ENCODE measurements at regions not wholly inside any gene's neighbourhood (a gene's known extent, or its start where the extent isn't known, plus 50 kb on each side); places are given as distances from the start of the nearest gene placed in this dataset.

- Histone ChIP-seq H3K27ac (ENCODE audit: low read length) (no peak overlapping the region), H3K27me3 (ENCODE audit: control insufficient read depth, insufficient read depth, low read length) (no peaks in the 10 kb centered on the region), H3K9me3 (ENCODE audit: control insufficient read depth, insufficient read depth, low read depth, low read length) (no peaks in the 10 kb centered on the region), H3K4me1 (ENCODE audit: control insufficient read depth, insufficient read depth, low read length) (no peaks in the 10 kb centered on the region), H3K4me3 (ENCODE audit: low read depth in 2 of 2, low read length in 2 of 2) (no peak overlapping the region), H3K36me3 (ENCODE audit: control insufficient read depth, insufficient read depth, low read length) (no peaks in the 10 kb centered on the region)
- intact Hi-C loops (cut with micrococcal nuclease; ENCODE audit: unreplicated experiment) (no loop called here), in situ Hi-C loops (cut with HindIII; ENCODE audit: low pct_unique_long_range_greater_than_20kb, low sequenced_read_pairs) (no loop called here)
- BruUV-seq (replicated peaks): no TSS peak
- ChIA-PET CTCF (no interaction called here), POLR2A (no interaction called here)
- DNase-seq (ENCODE audit: low read depth, low spot score): no peak
- ATAC-seq: no peak
- TF ChIP-seq SIN3A (IDR thresholded peaks at IDR 0.05; ENCODE audit: borderline replicate concordance, insufficient read depth, low read depth, low read length) (no peak), POLR2AphosphoS5 (IDR thresholded peaks at IDR 0.05; ENCODE audit: low read depth, low read length) (no peak), CTCF (IDR thresholded peaks at IDR 0.05) (no peak), TCF7L2 (IDR thresholded peaks at IDR 0.05; ENCODE audit: low read depth, low read length) (no peak), REST (IDR thresholded peaks at IDR 0.05; ENCODE audit: insufficient read depth in 1 of 2, low read depth in 2 of 2, low read length in 1 of 2) (no peak)
Observed at GRCh38 chr12:76249501-76249900, 98.7 kb downstream of the BBS10 start.

GRCh38 chr12:76247992-76248391 is 100.2 kb downstream of the BBS10 start:
- intact Hi-C loops (cut with micrococcal nuclease; ENCODE audit: unreplicated experiment): no loop called here
- POLR2A ChIA-PET: no interaction called here
- in situ Hi-C loops (cut with HindIII; ENCODE audit: low pct_unique_long_range_greater_than_20kb, low sequenced_read_pairs): no loop called here
- no peak overlapping the region for H3K27ac ChIP-seq (ENCODE audit: low read length)
- DNase-seq (ENCODE audit: low read depth, low spot score) (no peak), ATAC-seq (no peak)
- H3K4me3 ChIP-seq (ENCODE audit: low read depth in 2 of 2, low read length in 2 of 2): no peak overlapping the region
- H3K27me3 ChIP-seq (ENCODE audit: control insufficient read depth, insufficient read depth, low read length): no peaks in the 10 kb centered on the region
- no peaks in the 10 kb centered on the region for H3K9me3 ChIP-seq (ENCODE audit: control insufficient read depth, insufficient read depth, low read depth, low read length)
- TF ChIP-seq TCF7L2 (IDR thresholded peaks at IDR 0.05; ENCODE audit: low read depth, low read length) (no peak), SIN3A (IDR thresholded peaks at IDR 0.05; ENCODE audit: borderline replicate concordance, insufficient read depth, low read depth, low read length) (no peak), CTCF (IDR thresholded peaks at IDR 0.05) (no peak), REST (IDR thresholded peaks at IDR 0.05; ENCODE audit: insufficient read depth in 1 of 2, low read depth in 2 of 2, low read length in 1 of 2) (no peak), POLR2AphosphoS5 (IDR thresholded peaks at IDR 0.05; ENCODE audit: low read depth, low read length) (no peak)
- CTCF ChIA-PET: no interaction called here
- no TSS peak for BruUV-seq (replicated peaks)
- no peaks in the 10 kb centered on the region for H3K36me3 ChIP-seq (ENCODE audit: control insufficient read depth, insufficient read depth, low read length)
- H3K4me1 ChIP-seq (ENCODE audit: control insufficient read depth, insufficient read depth, low read length): no peaks in the 10 kb centered on the region

Measured in Panc1 (cell line).